GM12874 (cell line): ENCODE measurements at regions not wholly inside any gene's neighbourhood (a gene's known extent, or its start where the extent isn't known, plus 50 kb on each side); places are given as distances from the start of the nearest gene placed in this dataset.

Experiments used
- CTCF ChIP-seq: IDR thresholded peaks from 2 replicates; pipeline ENCODE4 v1.5.1; 2011; ENCODE audit warnings: low read depth, mild to moderate bottlenecking, control low read depth, low read length, moderate library complexity; ENCODE audit not compliant: insufficient read depth

- TF ChIP-seq CTCF: no peak
Measured at GRCh38 chr10:123611876-123612275, 54.3 kb upstream of the GPR26 start.

DNA sequence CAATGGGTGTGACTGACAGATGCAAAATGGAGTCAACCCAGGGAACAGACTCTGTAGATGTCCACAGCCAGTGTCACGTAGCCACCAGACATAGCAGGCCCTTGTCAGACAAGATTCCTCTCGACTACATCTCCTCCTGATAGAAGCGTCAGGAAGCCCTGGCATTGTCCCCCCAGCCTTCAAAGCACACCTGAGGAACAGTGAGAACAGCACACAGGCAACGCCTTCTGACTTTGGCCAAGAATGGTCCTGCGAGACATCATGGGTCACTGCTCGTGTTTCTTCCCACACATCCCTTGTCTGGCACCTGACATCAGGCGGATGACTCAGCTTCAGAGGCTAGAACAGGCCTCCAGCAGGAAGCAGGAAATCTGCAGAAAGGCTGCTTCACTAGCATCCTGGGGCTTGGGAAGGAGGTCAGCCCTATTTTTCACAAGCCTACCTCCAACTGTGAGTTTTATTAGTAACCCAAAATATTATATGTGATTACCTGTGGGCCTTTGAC, 52.8 kb upstream of the GPR26 start:
- no peak for TF ChIP-seq CTCF

DNA sequence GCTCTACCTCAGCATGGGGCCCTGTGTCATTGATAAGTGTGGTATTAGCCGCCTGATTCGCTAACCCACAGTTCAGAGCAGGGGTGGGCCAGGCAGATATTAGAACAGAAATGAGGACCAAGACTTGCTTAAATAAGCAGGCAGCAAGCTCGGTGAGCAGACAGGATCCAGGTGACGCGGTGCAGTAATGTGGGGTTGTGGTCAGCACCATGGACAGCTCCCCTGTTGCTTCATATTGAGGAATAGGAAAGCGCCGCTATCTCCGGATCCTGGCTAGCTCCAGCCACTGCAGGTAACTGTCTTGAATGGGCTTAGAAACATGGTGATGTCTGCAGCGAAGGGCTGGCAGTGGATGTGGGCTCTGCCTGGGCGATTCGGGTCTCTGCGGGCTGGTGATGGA, 51.3 kb upstream of the GPR26 start:
- TF ChIP-seq CTCF: no peak
